Stimulated activated naive CD8-positive, alpha-beta T cell treated with anti-CD3 and anti-CD28 coated beads, Interleukin-15, Interleukin-2, amounts not matched to agents 100 ng/mL and 50 ng/mL, for 24 hours (primary cell): ENCODE measurements at regions not wholly inside any gene's neighbourhood (a gene's known extent, or its start where the extent isn't known, plus 50 kb on each side); places are given as distances from the start of the nearest gene placed in this dataset.

Source experiments
- H3K27ac Mint-ChIP-seq: one replicate; pipeline ENCODE4 v1.8.0; 2021; ENCODE audit warnings: mild to moderate bottlenecking, mixed read lengths
- H3K27me3 Mint-ChIP-seq: one replicate; pipeline ENCODE4 v1.8.0; 2021; ENCODE audit warnings: mixed read lengths
- H3K36me3 Mint-ChIP-seq: one replicate; pipeline ENCODE4 v1.8.0; 2021; ENCODE audit warnings: low read depth, mixed read lengths
- H3K4me1 Mint-ChIP-seq: one replicate; pipeline ENCODE4 v1.8.0; 2021; ENCODE audit warnings: low read depth, mixed read lengths
- H3K4me3 Mint-ChIP-seq: one replicate; pipeline ENCODE4 v1.8.0; 2021; ENCODE audit warnings: mild to moderate bottlenecking, mixed read lengths
- H3K9me3 Mint-ChIP-seq: one replicate; pipeline ENCODE4 v1.8.0; 2021; ENCODE audit warnings: mixed read lengths

- Mint-ChIP-seq H3K4me1 (no peaks in the 10 kb centered on the region), H3K27ac (no peak overlapping the region), H3K9me3 (no peaks in the 10 kb centered on the region), H3K4me3 (no peak overlapping the region), H3K36me3 (no peaks in the 10 kb centered on the region), H3K27me3 (peaks cover 20% of the 10 kb centered on the region)
These were observed 133.8 kb upstream of the FAM20A start for GRCh38 chr17:68734931-68735330.

GRCh38 chr17:68734187-68734900 is 133.2 kb upstream of the FAM20A start:
- Mint-ChIP-seq H3K27ac (no peak overlapping the region), H3K4me3 (no peak overlapping the region), H3K9me3 (no peaks in the 10 kb centered on the region), H3K36me3 (no peaks in the 10 kb centered on the region), H3K4me1 (no peaks in the 10 kb centered on the region), H3K27me3 (peaks cover 16% of the 10 kb centered on the region)

- Mint-ChIP-seq H3K27ac (no peak overlapping the region), H3K4me1 (no peaks in the 10 kb centered on the region), H3K9me3 (no peaks in the 10 kb centered on the region), H3K27me3 (peaks cover 16% of the 10 kb centered on the region), H3K4me3 (no peak overlapping the region), H3K36me3 (no peaks in the 10 kb centered on the region)
These were observed 132.3 kb upstream of the FAM20A start for GRCh38 chr17:68733241-68734176.

GRCh38 chr17:68732301-68732749 is 131.2 kb upstream of the FAM20A start:
- no peaks in the 10 kb centered on the region for H3K36me3 Mint-ChIP-seq
- H3K4me1 Mint-ChIP-seq: no peaks in the 10 kb centered on the region
- H3K9me3 Mint-ChIP-seq: no peaks in the 10 kb centered on the region
- no peak overlapping the region for H3K4me3 Mint-ChIP-seq
- no peak overlapping the region for H3K27ac Mint-ChIP-seq
- H3K27me3 Mint-ChIP-seq: peaks cover 14% of the 10 kb centered on the region

GRCh38 chr17:68731465-68731864 is 130.3 kb upstream of the FAM20A start:
- Mint-ChIP-seq H3K4me3 (no peak overlapping the region), H3K4me1 (no peaks in the 10 kb centered on the region), H3K36me3 (no peaks in the 10 kb centered on the region), H3K27me3 (peaks cover 9% of the 10 kb centered on the region), H3K27ac (no peak overlapping the region), H3K9me3 (no peaks in the 10 kb centered on the region)

- Mint-ChIP-seq H3K4me1 (no peaks in the 10 kb centered on the region), H3K36me3 (no peaks in the 10 kb centered on the region), H3K4me3 (no peak overlapping the region), H3K27me3 (peaks cover 39% of the 10 kb centered on the region), H3K27ac (no peak overlapping the region), H3K9me3 (no peaks in the 10 kb centered on the region)
These were observed 118.3 kb upstream of the FAM20A start for GRCh38 chr17:68719431-68719830.

- H3K27ac Mint-ChIP-seq: no peak overlapping the region
- H3K9me3 Mint-ChIP-seq: no peaks in the 10 kb centered on the region
- H3K36me3 Mint-ChIP-seq: no peaks in the 10 kb centered on the region
- H3K27me3 Mint-ChIP-seq: peaks cover 37% of the 10 kb centered on the region
- no peaks in the 10 kb centered on the region for H3K4me1 Mint-ChIP-seq
- H3K4me3 Mint-ChIP-seq: no peak overlapping the region
These were observed 117.8 kb upstream of the FAM20A start for GRCh38 chr17:68718926-68719325.

- Mint-ChIP-seq H3K9me3 (no peaks in the 10 kb centered on the region), H3K4me3 (no peak overlapping the region), H3K27me3 (peaks cover 32% of the 10 kb centered on the region), H3K4me1 (no peaks in the 10 kb centered on the region), H3K36me3 (no peaks in the 10 kb centered on the region), H3K27ac (no peak overlapping the region)
These were observed 117.3 kb upstream of the FAM20A start for GRCh38 chr17:68718465-68718864.

GRCh38 chr17:68714676-68715075 is 113.5 kb upstream of the FAM20A start:
- Mint-ChIP-seq H3K36me3 (no peaks in the 10 kb centered on the region), H3K9me3 (no peaks in the 10 kb centered on the region), H3K4me1 (no peaks in the 10 kb centered on the region), H3K27ac (no peak overlapping the region), H3K27me3 (peaks cover 39% of the 10 kb centered on the region), H3K4me3 (no peak overlapping the region)

GRCh38 chr17:68711858-68712257 is 110.7 kb upstream of the FAM20A start:
- Mint-ChIP-seq H3K27ac (no peak overlapping the region), H3K4me3 (no peak overlapping the region), H3K9me3 (no peaks in the 10 kb centered on the region), H3K4me1 (no peaks in the 10 kb centered on the region), H3K36me3 (no peaks in the 10 kb centered on the region), H3K27me3 (peaks cover 32% of the 10 kb centered on the region)

- Mint-ChIP-seq H3K27ac (no peak overlapping the region), H3K27me3 (peaks cover 28% of the 10 kb centered on the region), H3K4me1 (no peaks in the 10 kb centered on the region), H3K9me3 (no peaks in the 10 kb centered on the region), H3K36me3 (no peaks in the 10 kb centered on the region), H3K4me3 (no peak overlapping the region)
These were observed 109.8 kb upstream of the FAM20A start for GRCh38 chr17:68710976-68711375.

GRCh38 chr17:68710035-68710780 is 109.0 kb upstream of the FAM20A start:
- Mint-ChIP-seq H3K4me1 (no peaks in the 10 kb centered on the region), H3K36me3 (no peaks in the 10 kb centered on the region), H3K4me3 (no peak overlapping the region), H3K27me3 (peaks cover 28% of the 10 kb centered on the region), H3K9me3 (no peaks in the 10 kb centered on the region), H3K27ac (no peak overlapping the region)

GRCh38 chr17:68709461-68709860 is 108.3 kb upstream of the FAM20A start:
- Mint-ChIP-seq H3K4me3 (no peak overlapping the region), H3K4me1 (no peaks in the 10 kb centered on the region), H3K27me3 (peaks cover 26% of the 10 kb centered on the region), H3K9me3 (no peaks in the 10 kb centered on the region), H3K27ac (no peak overlapping the region), H3K36me3 (no peaks in the 10 kb centered on the region)

GRCh38 chr17:68707031-68707430 is 105.9 kb upstream of the FAM20A start:
- Mint-ChIP-seq H3K36me3 (no peaks in the 10 kb centered on the region), H3K27me3 (peaks cover 24% of the 10 kb centered on the region), H3K4me3 (no peak overlapping the region), H3K27ac (no peak overlapping the region), H3K4me1 (no peaks in the 10 kb centered on the region), H3K9me3 (no peaks in the 10 kb centered on the region)
